Trophoblast cell (in vitro differentiated cells and primary cell): ENCODE measurements at regions not wholly inside any gene's neighbourhood (a gene's known extent, or its start where the extent isn't known, plus 50 kb on each side); places are given as distances from the start of the nearest gene placed in this dataset.

Experiments used
- DNase-seq, 2 donors: peaks; one replicate each; pipeline ENCODE4 v3.0.0-alpha.2; 2016
- H2AFZ ChIP-seq: 2 replicates; pipeline ENCODE4 v1.6.1; 2013; ENCODE audit warnings: low read length, moderate library complexity, mild to moderate bottlenecking; ENCODE audit not compliant: insufficient read depth, poor library complexity
- H2AK5ac ChIP-seq: 2 replicates; pipeline ENCODE4 v1.6.1; 2013; ENCODE audit warnings: mild to moderate bottlenecking, low read length
- H2BK120ac ChIP-seq: 2 replicates; pipeline ENCODE4 v1.6.1; 2013; ENCODE audit warnings: low read length, mild to moderate bottlenecking, moderate library complexity; ENCODE audit not compliant: insufficient read depth, poor library complexity
- H2BK12ac ChIP-seq: 2 replicates; pipeline ENCODE4 v1.6.1; 2013; ENCODE audit warnings: mild to moderate bottlenecking, low read length, moderate library complexity
- H2BK5ac ChIP-seq: 2 replicates; pipeline ENCODE4 v1.6.1; 2013; ENCODE audit warnings: low read length, low read depth, moderate library complexity, mild to moderate bottlenecking; ENCODE audit not compliant: poor library complexity
- H3K14ac ChIP-seq: 2 replicates; pipeline ENCODE4 v1.6.1; 2013; ENCODE audit warnings: mild to moderate bottlenecking, low read length
- H3K18ac ChIP-seq: 2 replicates; pipeline ENCODE4 v1.6.1; 2013; ENCODE audit warnings: mild to moderate bottlenecking, low read length
- H3K23ac ChIP-seq: 2 replicates; pipeline ENCODE4 v1.6.1; 2013; ENCODE audit warnings: low read length
- H3K27ac ChIP-seq: 2 replicates; pipeline ENCODE4 v1.5.1; 2013; ENCODE audit warnings: low read depth, mild to moderate bottlenecking, inconsistent platforms, low read length, moderate library complexity
- H3K27me3 ChIP-seq: 2 replicates; pipeline ENCODE4 v1.6.1; 2013; ENCODE audit warnings: inconsistent platforms, mild to moderate bottlenecking, low read length, moderate library complexity; ENCODE audit not compliant: insufficient read depth
- H3K36me3 ChIP-seq, 2 experiments: 1 replicate in 1 of 2; 2 replicates in 1 of 2; pipeline ENCODE4 v1.6.1; 2013; ENCODE audit warnings: low read length in 2 of 2, mild to moderate bottlenecking in 2 of 2, moderate library complexity in 1 of 2; ENCODE audit not compliant: insufficient read depth in 2 of 2, control insufficient read depth in 1 of 2
- H3K4ac ChIP-seq: 2 replicates; pipeline ENCODE4 v1.6.1; 2013; ENCODE audit warnings: low read depth, mild to moderate bottlenecking, low read length, moderate library complexity
- H3K4me1 ChIP-seq, 2 experiments: 1 replicate in 1 of 2; 2 replicates in 1 of 2; pipeline ENCODE4 v1.6.1; 2013; ENCODE audit warnings: low read length in 2 of 2, mild to moderate bottlenecking in 2 of 2, moderate library complexity in 1 of 2; ENCODE audit not compliant: insufficient read depth in 2 of 2, control insufficient read depth in 1 of 2
- H3K4me2 ChIP-seq: 2 replicates; pipeline ENCODE4 v1.6.1; 2013; ENCODE audit warnings: inconsistent platforms, mild to moderate bottlenecking, low read length, moderate library complexity
- H3K4me3 ChIP-seq: 2 replicates; pipeline ENCODE4 v1.5.1; 2013; ENCODE audit warnings: mild to moderate bottlenecking, low read depth, low read length, inconsistent platforms
- H3K79me1 ChIP-seq: one replicate; pipeline ENCODE4 v1.6.1; 2013; ENCODE audit warnings: low read length
- H3K79me2 ChIP-seq: 2 replicates; pipeline ENCODE4 v1.6.1; 2013; ENCODE audit warnings: low read length, mild to moderate bottlenecking; ENCODE audit not compliant: control insufficient read depth, insufficient read depth, poor library complexity
- H3K9ac ChIP-seq: 2 replicates; pipeline ENCODE4 v1.6.1; 2013; ENCODE audit warnings: mild to moderate bottlenecking, low read length
- H3K9me3 ChIP-seq: 2 replicates; pipeline ENCODE4 v1.6.1; 2013; ENCODE audit warnings: low read depth, mild to moderate bottlenecking, control low read depth, inconsistent platforms, low read length; ENCODE audit not compliant: insufficient read depth
- H4K12ac ChIP-seq: 2 replicates; pipeline ENCODE4 v1.6.1; 2013; ENCODE audit warnings: low read depth, mild to moderate bottlenecking, low read length, moderate library complexity
- H4K8ac ChIP-seq: 2 replicates; pipeline ENCODE4 v1.6.1; 2013; ENCODE audit warnings: low read depth, mild to moderate bottlenecking, low read length, moderate library complexity
- H4K91ac ChIP-seq: one replicate; pipeline ENCODE4 v1.6.1; 2013; ENCODE audit warnings: low read depth, mild to moderate bottlenecking, low read length, moderate library complexity
- WGBS: extraction: QIAGEN DNeasy Blood & Tissue Kit; methylation state at CpG from one replicate; pipeline ENCODE4 v1.1.7; 2013; ENCODE audit warnings: missing lambda C conversion rate; ENCODE audit not compliant: insufficient read length, insufficient coverage; ENCODE audit errors: extremely low coverage; 5-methylcytosine and 5-hydroxymethylcytosine counted together

DNA sequence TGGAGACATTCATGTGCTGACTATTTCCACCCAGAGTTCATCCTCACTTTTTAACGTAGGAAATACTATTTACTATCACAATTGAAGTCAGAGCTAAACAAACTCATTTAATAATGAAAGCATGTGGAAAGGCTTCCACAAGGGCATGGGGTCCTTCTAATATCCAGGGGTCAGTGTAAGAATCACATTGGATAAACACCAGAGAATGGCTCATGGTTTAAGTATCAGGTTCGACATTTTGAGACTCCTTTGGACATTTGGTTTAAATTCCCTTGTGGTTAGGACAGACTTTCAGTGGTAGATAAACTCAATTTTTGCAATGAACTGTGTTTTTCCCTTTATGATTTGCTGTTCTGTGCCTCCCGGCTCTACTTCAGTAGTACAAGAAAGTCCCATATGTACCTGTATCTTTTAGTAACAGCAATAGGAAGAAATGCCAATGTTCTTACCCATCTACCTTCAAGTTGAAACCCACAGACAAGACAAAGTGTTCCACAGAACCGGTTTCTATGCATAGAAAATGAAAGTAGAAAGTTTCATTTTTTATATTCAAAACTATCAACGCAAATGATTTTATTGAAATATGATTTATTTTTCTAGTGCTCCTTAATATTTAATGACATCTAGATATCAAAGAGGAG lies 589.0 kb upstream of the FAM241A start:
- no peaks in the 10 kb centered on the region for H3K4me1 ChIP-seq
- no peak overlapping the region for H3K4ac ChIP-seq
- H4K91ac ChIP-seq: no peak overlapping the region
- H2BK12ac ChIP-seq: no peak overlapping the region
- no peaks in the 10 kb centered on the region for H3K27me3 ChIP-seq
- H2AFZ ChIP-seq: no peak overlapping the region
- no peak overlapping the region for H4K12ac ChIP-seq
- no peak overlapping the region for H3K14ac ChIP-seq
- no peaks in the 10 kb centered on the region for H3K79me1 ChIP-seq
- H3K27ac ChIP-seq: no peak overlapping the region
- H3K9ac ChIP-seq: no peak overlapping the region
- no peak overlapping the region for H3K4me3 ChIP-seq
- H2BK5ac ChIP-seq: no peak overlapping the region
- H2AK5ac ChIP-seq: no peak overlapping the region
- no peak for DNase-seq
- no peaks in the 10 kb centered on the region for H3K9me3 ChIP-seq
- WGBS: no CpG with 5 or more reads among the region's 5 CpGs
- no peak overlapping the region for H2BK120ac ChIP-seq
- no peaks in the 10 kb centered on the region for H3K79me2 ChIP-seq
- H4K8ac ChIP-seq: no peak overlapping the region
- H3K4me2 ChIP-seq: no peak overlapping the region
- no peaks in the 10 kb centered on the region for H3K36me3 ChIP-seq
- H3K23ac ChIP-seq: no peak overlapping the region
- no peak overlapping the region for H3K18ac ChIP-seq

DNA sequence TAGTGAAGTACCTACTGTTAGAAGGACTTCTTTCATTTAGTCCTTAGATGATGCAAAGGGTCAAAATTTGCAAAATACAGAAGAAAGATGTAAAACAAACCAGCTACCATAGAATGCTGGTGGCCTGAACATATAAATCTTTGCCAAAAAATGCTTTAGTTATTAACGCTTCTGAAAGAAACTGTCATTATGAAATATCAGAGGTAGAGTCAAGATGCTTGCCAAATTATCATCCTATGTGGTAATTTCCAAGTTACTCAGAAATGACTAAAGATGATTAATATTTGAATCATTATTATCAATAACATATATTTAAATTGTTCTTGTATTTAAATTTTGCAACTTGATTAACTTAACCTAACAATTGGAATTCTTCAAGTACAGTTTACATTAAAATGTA lies 588.4 kb upstream of the FAM241A start:
- Histone ChIP-seq H3K36me3 (no peaks in the 10 kb centered on the region), H3K4me1 (no peaks in the 10 kb centered on the region), H4K91ac (no peak overlapping the region), H3K4me2 (no peak overlapping the region), H3K27me3 (no peaks in the 10 kb centered on the region), H2BK120ac (no peak overlapping the region), H3K4ac (no peak overlapping the region), H3K14ac (no peak overlapping the region), H3K79me2 (no peaks in the 10 kb centered on the region), H2BK5ac (no peak overlapping the region), H3K18ac (no peak overlapping the region), H2BK12ac (no peak overlapping the region), H4K12ac (no peak overlapping the region), H2AK5ac (no peak overlapping the region), H3K4me3 (no peak overlapping the region), H3K27ac (no peak overlapping the region), H3K23ac (no peak overlapping the region), H4K8ac (no peak overlapping the region), H3K79me1 (no peaks in the 10 kb centered on the region), H2AFZ (no peak overlapping the region), H3K9me3 (no peaks in the 10 kb centered on the region), H3K9ac (no peak overlapping the region)
- no peak for DNase-seq
- no CpG with 5 or more reads among the region's 1 CpG for WGBS

DNA sequence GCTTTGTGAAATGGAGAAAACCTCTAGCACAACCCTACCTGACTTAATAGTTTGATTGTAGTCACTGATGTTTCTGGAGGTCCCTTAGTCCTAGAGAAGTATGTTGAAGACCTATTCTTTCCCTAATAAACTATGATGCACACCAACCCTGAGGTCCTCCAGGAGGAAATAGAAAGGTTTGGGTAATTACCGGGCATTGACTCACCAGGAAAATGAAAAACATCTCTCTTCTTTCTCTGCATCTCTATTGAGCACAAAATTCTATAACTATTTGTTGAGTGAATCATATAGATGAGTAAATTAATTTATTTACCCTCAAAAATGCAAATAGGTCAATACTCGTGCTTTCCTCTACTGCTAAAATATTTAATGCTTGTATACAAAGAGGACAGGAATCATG lies 582.4 kb upstream of the FAM241A start:
- Histone ChIP-seq H3K4me3 (no peak overlapping the region), H3K9me3 (peaks cover 4% of the 10 kb centered on the region), H2AK5ac (no peak overlapping the region), H4K8ac (no peak overlapping the region), H2BK5ac (no peak overlapping the region), H3K27ac (no peak overlapping the region), H3K4me2 (no peak overlapping the region), H3K79me2 (no peaks in the 10 kb centered on the region), H3K27me3 (no peaks in the 10 kb centered on the region), H2BK120ac (no peak overlapping the region), H2BK12ac (no peak overlapping the region), H3K9ac (no peak overlapping the region), H3K18ac (no peak overlapping the region), H4K91ac (no peak overlapping the region), H3K14ac (no peak overlapping the region), H3K36me3 (no peaks in the 10 kb centered on the region), H3K23ac (no peak overlapping the region), H2AFZ (no peak overlapping the region), H3K4ac (no peak overlapping the region), H4K12ac (no peak overlapping the region), H3K79me1 (no peaks in the 10 kb centered on the region), H3K4me1 (no peaks in the 10 kb centered on the region)
- no CpG with 5 or more reads among the region's 2 CpGs for WGBS
- DNase-seq: no peak

DNA sequence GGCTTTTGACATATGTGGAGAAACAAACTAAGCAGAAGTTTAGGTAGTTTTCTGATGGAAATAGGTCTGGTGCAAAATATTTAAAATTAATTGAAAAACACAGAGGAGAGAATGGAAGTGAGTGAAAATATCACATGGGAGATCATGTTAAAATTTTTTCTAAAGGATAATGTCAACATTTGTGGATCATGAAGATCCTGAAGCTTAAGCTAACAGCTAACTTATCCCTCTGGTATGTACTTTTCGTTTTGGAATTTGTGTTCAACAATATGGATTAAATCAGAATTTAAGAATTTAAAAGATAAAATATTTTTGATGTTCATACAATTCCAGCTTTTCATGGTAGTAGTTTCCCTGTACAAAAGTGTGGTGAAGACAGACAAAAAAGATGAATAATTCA lies 572.8 kb upstream of the FAM241A start:
- Histone ChIP-seq H3K9me3 (no peaks in the 10 kb centered on the region), H2AFZ (no peak overlapping the region), H3K36me3 (no peaks in the 10 kb centered on the region), H4K8ac (no peak overlapping the region), H2AK5ac (no peak overlapping the region), H3K4me3 (no peak overlapping the region), H3K23ac (no peak overlapping the region), H3K18ac (no peak overlapping the region), H4K91ac (no peak overlapping the region), H3K4ac (no peak overlapping the region), H3K27ac (no peak overlapping the region), H2BK12ac (no peak overlapping the region), H3K79me2 (no peaks in the 10 kb centered on the region), H4K12ac (no peak overlapping the region), H3K14ac (no peak overlapping the region), H3K4me2 (no peak overlapping the region), H3K4me1 (no peaks in the 10 kb centered on the region), H3K79me1 (no peaks in the 10 kb centered on the region), H3K27me3 (no peaks in the 10 kb centered on the region), H2BK120ac (no peak overlapping the region), H2BK5ac (no peak overlapping the region), H3K9ac (no peak overlapping the region)
- DNase-seq: no peak
- WGBS: no CpG with 5 or more reads among the region's 1 CpG
